Stimulated activated CD8-positive, alpha-beta memory T cell treated with anti-CD3 and anti-CD28 coated beads, Interleukin-15, amount 100 ng/mL, for 24 hours (primary cell): ENCODE measurements at regions not wholly inside any gene's neighbourhood (a gene's known extent, or its start where the extent isn't known, plus 50 kb on each side); places are given as distances from the start of the nearest gene placed in this dataset.
"Not testable (repeated sequence)": the region's sequence is repeated elsewhere in the genome, so short reads cannot be mapped to it uniquely, and the experiment has no call there.

Experiments
- DNase-seq: peaks from one replicate; pipeline ENCODE4 v3.0.0-alpha.2; 2020; ENCODE audit warnings: low read depth

DNA sequence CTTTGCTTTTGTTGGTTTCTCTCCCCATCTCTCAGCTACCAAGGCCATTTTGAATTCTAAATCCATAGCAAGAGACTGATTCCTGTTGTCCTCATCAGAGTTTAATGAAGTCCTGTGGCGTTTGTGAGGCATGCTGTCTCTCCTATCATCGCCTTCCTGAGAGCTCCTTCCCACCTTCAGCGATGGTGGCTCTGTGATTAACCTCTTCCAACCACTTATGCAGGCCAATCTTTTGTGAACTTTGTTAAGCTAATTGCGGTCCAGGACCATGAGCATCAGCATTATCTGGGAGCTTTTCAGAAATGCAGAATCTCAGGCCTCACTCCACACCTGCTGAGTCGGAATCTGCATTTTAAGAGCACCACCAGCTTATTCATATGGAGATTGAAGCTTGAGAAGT is 272.5 kb upstream of the CDYL start:
- no peak for DNase-seq

DNA sequence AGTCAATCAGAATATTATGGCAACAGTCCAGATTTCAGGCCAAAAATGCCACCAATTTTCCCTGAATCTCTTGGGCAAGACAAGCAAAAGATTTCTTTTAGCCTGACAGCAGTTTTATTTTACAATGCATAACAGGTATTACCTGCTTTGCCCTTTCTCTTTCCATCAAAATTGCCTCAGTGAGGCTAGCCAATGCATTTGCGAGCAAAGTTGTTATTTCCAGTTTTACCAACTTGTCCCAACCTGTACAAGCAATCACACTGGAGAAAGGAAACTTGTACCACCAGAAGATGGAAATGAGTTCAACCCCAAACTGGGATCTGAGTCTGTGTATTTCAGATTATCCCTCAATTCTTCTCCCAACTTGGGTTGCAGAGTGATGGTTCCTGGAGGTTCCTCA is 279.9 kb upstream of the CDYL start:
- DNase-seq, result no peak

DNA sequence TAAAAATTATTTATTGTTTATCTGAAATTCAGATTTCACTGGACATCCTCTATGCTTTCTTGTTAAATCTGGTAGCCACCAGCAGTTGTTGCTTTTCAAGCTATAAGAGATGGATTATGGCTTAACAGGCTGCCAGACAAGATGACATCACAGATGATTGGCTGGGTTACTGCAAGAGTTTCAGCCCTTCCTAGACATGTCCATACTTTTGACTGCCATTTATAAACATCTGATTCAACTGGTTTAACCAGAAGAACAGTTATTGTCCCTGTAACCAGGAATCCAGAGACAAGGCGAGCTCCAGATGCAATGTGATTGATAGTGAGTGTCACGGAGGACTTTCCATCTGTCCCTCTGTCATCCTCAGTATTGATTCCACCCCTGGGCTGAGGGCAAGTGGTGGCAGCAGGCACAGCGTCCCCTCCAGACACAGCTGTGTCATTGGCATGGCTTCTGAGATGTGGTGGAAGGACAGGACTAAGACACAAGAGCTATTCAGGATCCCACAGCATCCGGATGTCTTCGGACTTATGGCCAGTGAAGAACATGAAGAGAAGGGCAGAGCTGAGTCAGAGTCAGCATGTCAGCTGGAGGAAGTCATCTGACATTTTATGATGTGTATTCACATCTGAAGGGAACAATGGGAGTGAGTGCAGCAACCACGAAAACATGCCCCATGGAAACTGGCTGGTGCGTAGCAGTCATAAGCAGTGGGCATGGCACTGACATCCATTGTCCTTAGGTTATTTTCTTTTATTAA is 284.5 kb upstream of the CDYL start:
- DNase-seq, result no peak

DNA sequence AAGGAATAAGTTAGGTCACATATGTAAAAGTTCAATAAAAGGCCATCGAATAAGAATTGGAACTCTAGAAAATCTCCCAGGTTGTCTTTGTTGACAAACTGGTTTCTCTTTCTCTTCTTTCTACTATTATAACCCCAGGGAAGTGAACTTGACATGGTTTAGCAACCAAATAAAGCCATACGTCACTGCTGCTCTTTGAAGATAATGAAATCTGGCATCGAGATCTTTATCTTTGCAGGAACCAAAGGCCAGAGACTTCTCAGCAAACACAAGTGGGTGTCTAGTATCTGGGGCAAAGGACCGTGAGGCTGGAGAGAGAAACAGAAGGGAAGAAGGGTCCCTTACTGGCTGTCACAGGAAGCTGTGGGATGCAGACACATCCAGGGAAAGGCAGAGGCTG is 286.7 kb upstream of the CDYL start:
- DNase-seq, result no peak

DNA sequence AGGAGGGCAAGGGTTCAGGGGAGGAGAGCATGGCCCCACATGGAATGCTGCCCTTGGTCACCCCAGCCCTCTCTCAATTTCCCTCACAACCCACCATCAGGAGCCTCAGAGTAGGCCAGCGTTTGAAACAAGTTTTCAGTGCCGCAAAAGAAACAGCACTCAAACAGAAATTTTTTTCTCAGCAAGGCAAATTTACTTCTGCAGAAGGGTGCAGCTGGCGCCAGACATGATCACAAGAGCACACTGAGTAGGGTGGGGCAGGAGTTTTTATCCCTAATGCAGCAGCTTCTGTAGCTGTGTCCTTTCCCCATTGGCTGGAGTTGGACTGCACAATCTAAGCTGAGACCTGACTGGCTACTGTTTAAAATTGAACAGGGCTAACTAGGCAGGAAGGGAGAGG is 287.8 kb upstream of the CDYL start:
- no peak for DNase-seq

DNA sequence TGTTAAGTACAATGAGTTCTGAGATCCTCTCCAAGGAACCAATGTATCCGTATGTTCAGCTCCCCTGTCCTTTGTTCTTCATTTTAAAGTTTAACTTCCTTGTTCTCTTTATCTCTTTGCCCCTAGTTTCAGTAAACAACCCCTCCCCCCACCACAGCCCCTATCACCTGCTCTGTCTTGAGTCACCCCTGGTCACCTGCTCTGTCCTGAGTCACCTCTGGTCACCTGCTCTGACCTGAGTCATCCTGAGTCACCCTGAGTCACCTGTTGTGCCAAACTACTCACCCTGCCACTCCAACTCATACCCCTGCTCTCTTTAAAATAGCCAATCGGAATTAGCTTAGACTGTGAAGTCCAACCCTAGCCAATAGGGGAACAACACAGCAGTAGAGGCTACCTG is 288.7 kb upstream of the CDYL start:
- DNase-seq, result no peak

DNA sequence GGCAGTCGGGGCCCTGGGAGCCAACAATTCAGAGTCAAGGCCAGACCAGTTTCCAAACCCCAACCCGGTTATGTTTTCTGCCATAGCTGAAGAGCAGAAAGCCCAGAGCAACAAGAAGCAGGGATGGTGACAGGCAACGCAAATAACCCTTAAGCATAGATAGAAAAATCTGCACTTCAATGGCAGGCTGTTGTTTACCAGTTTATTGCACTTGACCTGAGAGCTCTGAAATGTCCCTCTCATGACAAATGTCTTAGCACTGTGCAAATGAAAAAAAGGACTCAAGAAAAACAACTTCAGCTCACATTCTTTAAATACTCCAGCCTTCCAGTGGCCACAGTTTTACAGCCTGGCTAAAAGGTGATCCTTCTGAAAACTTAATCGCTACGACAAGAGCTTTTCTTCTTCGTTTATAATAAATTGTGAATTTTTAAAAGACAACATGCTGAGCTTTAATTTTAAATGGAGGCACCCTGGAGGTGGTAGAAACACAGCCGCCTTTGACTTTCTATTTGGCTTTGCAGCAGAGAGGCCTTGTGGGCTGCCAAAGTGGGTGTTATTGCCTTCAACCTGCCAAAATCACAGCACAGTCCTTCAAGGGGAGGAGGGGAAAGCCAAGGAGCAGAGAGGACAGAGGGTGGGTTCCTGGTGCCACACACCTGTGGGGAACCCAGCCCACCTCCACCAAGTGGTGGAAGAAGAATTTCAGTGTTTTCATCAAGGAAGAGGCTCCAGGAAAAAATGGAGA is 289.5 kb upstream of the CDYL start:
- no peak for DNase-seq

DNA sequence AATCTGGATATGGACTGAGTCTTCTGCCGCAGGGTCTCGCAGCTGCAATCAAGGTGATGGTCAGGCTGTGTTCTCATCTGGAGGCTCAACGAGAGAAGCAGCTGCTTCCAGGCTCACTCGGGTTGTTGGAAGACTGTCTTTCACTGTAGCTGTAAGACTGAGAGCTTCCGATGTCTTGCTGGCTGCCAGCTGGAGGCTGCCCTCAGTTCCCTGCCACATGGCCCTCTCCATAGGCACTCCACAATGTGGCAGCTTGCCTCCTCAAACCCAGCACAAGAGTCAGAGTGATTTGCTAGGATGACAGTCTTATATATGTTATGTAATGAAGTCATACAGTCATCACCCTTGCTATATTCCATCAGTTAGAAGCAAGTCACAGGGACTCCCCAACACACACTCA is 290.5 kb upstream of the CDYL start:
- DNase-seq, result no peak

DNA sequence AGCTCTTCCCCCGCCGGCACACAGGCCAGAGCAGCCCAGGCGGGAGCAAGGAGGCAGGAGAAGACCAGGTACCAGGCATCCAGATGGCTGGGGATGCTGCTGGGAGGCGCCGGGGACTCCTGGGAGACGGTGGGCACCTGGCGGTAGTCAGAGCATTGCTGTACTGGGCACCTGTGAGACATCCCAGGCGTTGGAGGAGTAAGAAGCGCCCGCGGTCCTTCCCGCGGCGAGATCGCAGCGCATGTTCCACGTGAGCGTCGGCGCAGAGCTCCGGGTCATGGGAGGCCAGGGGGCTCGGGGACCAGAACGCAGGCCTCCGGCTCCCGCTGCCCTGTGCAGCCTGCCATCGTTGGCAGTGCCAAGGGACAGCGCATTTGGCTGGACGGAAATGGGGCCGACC is 293.7 kb upstream of the CDYL start:
- DNase-seq, result no peak

DNA sequence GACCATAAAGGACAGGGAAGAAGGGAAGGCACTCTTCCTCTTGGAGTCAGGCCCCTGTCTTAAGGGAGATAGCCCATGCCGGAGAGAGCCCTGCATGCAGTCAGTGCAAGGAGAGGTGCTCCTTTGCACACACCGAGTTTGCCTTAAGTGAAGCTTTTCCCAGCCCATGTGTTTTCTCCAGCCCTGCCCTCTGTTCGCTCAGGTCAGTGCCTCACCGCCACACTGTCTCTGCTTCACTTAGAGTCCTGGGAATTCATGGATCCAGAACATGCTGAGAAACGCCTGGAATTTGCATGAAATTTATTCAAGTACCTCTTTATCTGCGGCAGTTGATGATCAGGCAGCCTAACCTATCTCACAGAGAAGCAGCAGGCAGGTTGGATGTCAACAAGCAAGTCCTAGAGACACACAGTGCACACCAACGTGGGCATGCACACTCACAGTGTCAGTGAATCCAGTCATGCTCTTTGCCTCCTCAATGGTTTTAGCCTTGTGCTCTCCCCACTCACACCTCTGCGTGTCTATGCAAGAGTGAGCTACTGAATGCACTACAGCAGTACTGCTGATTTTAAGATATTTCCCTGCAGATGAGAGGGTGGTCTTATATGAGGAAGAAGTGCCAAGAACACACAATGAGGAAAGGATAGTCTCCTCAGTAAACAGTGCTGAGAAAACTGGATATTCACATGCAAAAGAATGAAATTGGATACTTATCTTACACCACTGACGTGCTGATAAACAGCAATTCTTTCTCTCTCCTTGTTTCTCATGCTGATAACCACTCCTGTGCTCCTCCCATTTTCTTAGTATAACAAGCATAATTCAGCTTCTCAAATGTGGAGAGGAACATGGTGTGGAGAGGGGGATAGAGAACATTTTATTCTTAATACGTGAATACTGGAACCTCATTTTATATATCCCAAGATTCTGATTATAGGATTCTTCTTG is 295.1 kb upstream of the CDYL start:
- no peak for DNase-seq

DNA sequence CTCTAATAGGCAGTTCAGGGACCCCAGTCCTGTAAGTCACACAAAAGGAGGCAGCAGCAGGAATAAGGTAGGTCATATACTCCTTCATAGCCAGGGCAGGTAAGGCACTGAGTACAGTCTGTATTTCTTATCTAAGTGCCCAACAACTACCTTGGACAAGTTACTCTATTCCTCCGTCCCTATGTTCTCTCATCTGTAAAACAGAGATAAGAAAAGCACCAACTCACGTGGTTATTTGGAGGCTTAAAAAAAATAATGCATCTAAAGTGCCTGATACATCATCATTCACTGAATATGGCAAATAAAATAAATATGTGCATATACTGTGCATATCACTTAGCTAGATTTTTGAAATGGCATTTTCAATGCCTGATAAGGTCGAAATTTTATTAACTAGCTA is 298.1 kb upstream of the CDYL start:
- DNase-seq, result no peak

DNA sequence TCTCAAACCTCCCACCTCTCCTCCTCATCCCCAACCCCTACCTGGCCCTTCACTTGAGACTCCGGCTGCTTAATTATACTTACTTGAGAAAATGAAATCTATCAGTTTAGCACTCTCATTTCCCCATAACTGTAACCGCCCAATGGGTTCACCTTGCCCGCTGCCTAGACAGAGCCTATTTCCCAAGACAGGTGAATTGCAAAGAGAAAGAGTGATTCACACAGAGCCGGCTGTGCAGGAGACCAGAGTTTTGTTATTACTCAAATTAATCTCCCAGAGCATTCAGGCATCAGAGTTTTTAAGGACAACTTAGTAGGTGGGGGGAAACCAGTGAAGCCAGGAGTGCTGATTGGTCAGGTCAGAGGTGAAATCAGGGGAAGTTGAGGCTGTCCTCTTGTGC is 301.4 kb upstream of the CDYL start:
- no peak for DNase-seq

DNA sequence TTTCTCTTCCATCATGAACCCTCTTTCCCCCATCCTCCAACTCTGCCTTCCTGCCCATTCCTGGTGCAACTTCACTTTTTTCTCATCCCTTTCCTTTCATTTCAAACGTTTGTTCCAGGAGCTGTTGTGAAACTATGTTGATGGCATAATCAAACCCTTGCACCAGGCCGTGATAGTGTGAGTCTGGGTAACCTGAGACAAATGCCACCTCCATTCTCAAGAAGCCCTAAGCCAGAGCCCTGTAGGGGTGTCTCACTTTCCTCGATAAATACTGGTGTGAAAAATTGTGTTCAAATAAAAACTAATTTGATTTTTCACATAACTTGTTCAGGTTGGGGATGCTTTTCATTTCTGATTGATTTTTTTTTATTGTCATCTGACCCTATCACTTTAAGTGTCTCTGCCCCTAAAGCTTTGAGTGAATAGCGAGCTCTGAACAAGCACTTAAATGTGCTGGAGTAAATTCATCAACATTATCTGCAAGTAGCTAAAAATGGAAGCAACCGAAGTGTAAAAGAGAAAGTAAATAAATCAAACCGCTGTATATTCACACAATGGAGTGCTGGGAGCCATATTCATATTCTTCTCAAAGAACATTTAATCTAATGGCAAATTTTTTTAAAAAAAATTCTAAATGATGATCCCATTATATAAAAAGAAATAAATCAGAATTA is 303.1 kb upstream of the CDYL start:
- no peak for DNase-seq

DNA sequence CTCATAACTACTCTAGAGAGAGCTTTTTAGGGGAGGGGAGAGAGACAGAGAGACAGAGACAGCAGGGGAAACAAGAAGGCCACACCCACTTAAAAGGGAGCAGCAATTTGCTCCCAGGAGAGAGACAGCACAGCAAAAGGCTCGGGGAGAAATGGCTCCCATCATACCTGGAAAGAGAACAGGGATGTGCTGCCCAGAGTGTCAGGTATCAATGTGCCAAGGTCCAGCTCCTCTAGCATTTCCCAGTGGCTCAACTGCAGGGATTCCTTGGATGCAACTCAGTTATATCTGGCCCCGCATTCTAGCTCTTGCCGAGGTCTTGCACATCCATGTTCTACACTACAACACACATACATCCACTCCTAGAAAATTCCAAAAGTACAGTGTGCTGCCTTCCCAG is 304.0 kb upstream of the CDYL start:
- DNase-seq, result no peak

DNA sequence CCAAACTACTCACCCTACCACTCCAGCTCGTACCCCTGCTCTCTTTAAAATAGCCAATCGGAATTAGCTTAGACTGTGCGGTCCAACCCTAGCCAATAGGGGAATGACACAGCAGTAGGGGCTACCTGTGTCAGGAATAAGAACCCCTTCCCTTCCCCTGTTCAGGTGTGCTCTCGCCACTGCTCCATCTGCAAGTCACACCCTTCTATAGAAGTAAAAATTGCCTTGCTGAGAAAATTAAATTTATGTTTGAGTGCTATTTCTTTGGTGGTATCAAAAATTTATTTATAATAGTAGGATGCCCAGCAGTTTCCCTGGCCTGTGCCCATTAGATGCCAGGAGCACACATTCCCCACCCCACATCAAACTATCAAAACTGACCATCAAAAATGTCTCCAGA is 304.7 kb upstream of the CDYL start:
- not testable (repeated sequence) for DNase-seq

DNA sequence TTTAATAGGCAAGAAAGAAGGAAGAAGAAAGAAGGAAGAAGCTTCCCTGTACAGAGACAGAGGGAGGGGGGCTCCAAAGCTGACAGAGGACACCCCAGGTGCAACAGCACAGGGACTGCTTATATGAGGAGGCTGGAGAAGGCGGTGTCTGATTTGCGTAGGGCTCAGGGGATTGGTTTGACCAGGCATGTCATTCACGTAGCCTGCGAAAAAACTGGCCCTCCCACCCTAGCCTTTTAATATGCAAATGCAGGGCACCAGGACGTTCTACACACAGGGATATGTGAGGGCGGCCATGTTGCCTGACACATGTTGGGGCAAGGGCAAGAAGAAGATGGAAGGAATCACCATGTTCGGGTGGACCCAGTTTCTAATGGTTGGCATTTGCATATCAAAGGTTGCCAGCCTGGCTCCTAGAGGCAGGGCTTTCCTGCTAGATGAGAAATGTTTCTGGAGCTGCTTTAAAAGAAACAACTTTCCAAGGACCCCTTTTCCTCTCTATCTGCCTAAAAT is 305.4 kb upstream of the CDYL start:
- DNase-seq, result no peak

DNA sequence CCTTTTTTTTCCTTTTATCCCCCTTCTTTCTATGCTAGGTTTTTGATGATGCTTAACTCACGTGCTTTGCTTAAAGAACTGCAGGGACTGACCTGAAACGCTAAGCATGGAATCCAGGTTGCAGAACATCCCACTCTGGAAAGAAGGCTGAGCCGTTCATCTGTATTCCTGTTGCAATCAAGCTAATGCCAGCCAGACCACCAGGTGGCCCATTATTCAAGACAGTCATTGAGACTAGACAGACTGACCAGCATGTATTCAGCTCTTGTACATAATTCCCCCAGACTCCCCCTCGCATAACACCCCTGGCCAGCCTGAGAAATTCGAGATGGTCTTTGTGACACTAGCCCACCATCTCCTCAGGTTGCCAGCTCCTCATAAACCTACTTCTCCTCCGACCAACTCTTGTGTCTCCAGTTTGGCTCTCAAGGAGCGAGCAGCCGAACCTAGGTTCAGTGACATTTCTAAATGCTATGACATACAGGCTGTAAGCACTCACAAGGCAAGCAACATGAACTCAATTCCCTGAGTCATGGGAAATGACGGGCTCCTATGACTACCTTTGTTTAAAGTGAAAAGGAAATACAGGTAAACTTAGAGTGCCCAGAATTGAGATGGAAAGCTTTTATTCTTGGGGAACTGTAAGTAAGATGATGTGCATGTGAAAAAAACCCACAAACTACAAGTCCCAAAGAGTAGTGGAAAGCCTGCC is 309.3 kb upstream of the CDYL start:
- DNase-seq, result no peak

DNA sequence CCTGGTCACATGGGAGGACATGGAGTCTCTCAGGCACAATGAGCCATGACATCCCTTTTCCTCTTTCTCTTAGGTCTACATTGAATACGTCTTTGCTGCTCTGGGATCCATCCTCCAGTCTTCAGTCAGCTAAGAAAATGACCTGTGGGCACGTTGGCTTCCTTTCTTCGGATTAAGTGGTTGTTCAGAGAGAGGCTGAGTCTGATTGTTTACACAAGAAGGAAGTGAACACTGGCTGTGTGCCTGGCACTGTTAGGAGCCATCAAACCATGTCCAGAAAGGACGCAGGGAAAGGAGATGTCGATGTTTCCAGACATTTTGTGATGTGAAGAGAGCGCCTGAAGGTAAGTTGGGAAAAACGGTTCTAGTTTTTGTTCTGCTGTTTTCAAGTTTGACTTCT is 309.9 kb upstream of the CDYL start:
- DNase-seq, result no peak

DNA sequence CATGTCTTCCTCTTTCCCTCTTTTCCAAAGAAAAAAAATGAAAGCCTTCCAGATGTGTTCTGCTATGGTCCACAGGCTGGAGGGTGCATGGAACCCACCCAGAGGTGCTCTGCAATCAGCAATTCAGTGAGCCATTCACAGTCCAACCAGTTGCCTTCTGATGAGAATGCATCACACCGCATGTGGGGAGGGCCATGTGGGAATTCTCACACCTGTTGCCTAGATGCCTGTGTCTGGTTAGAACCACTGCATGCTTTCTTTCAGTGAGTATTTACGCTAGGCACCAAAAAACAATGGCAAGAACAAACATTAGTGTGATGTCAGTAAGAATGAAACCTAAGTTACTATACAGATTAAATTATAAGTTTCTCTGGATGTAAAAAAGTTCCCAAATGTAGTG is 311.6 kb upstream of the CDYL start:
- DNase-seq, result no peak

DNA sequence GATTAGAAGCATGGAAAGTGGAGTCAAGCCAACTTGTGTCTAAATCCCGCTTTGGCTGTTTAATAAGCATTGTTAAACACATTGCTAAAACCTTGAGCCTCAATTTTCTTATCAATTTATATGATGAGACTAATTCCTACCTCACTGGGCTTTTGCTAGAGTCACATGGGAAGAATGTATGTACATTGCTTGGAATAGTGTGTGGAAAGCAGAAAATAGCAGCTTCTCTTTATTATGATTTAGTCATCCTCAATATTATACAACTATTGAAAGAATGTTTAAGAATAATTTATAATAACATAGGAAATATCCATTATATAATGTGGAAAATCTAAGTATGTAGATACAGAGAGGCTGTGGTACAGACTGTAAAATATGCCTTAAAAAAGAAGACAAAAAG is 313.0 kb upstream of the CDYL start:
- DNase-seq, result no peak
